Hematopoietic multipotent progenitor cell treated with erythropoietin and hydrocortisone succinate and interleukin-3 and kit ligand, for 17 days (in vitro differentiated cells): ENCODE measurements at regions not wholly inside any gene's neighbourhood (a gene's known extent, or its start where the extent isn't known, plus 50 kb on each side); places are given as distances from the start of the nearest gene placed in this dataset.
"Not testable (repeated sequence)": the region's sequence is repeated elsewhere in the genome, so short reads cannot be mapped to it uniquely, and the experiment has no call there.

ENCODE experiments used
- DNase-seq: peaks from one replicate; pipeline ENCODE4 v3.0.0-alpha.2; 2015; ENCODE audit warnings: low spot score

DNA sequence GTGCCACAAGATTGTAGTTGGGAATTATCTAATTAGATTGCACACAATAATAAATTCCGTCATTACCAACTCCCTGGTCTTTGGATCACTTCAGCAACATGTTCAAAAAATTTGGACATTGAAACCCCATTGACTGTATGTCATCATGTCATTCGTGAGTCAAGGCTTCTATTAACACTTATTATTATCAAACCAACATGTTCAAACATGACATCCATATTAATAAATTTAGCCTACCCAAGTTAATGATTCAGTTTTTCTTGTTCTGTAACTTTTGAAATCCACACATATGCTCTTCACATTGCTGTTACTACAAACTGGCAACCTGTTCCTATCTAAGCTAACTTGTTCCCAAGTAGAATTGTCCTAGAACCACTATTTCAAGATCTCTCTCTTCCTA lies 1142.7 kb upstream of the SLC39A10 start:
- no peak for DNase-seq

DNA sequence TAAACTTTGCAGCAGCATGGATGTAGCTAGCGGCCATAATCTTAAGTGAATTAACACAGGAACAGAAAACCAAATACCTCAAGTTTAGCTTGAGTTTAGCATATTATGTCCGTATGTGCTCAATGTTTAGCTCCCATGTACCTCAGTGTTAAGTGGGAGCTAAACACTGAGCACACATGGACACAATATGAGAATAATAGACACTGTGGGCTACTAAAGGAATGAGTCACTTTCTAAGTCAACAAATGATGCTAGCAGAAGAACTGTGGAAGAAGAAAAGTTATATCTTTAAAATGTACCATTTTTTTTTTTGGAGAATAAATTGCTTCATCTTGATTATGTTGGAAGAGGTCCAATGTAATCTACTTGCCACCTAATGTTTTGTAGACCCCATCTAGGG lies 1146.0 kb upstream of the SLC39A10 start:
- not testable (repeated sequence) for DNase-seq

DNA sequence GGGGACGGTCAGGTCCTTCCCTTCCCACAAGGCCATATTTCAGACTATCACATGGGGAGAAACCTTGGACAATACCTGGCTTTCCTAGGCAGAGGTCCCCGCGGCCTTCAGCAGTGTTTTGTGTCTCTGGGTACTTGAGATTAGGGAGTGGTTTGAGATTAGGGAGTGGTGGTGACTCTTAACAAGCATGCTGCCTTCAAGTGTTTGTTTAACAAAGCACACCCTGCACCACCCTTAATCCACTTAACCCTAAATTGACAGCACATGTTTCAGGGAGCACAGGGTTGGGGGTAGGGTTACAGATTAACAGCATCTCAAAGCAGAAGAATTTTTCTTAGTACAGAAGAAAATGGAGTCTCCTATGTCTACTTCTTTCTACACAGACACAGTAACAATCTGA lies 1152.2 kb upstream of the SLC39A10 start:
- DNase-seq, result not testable (repeated sequence)

DNA sequence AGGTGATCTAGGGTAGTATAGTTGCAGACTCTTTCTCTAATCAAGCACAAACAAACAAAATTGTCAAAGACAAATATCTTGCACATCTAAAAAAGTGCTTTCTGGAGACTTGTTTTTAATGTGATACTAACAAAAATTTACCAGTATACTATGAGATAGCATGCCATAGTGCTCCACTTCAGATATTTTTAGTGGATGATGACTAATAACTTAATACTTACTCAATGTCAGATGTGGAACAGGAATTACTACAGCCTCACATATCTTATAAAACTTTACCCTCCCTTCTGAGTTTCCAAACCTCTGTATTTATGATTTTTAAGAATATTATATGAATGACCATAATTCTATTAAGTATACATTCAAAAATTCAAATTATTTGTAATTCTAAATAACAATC lies 1162.0 kb upstream of the SLC39A10 start:
- DNase-seq, result no peak

DNA sequence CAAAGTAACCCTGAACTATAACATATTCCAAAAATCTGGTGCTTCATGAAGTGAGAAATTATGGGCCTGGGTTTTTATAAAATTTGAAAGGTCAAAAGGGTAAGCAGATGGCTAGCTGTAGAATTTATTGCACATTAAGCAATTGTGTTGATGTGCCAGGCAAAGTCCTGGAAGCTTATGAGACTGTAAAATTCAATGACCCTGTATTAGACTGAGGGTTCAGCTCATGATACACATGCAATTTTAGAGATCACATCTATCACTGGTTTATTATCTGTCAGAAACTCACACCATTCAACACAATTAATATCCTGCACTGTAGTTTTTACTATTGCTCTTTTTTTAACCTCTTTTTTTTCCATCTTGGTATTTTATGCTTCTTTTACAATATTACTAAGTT lies 1162.6 kb upstream of the SLC39A10 start:
- no peak for DNase-seq

DNA sequence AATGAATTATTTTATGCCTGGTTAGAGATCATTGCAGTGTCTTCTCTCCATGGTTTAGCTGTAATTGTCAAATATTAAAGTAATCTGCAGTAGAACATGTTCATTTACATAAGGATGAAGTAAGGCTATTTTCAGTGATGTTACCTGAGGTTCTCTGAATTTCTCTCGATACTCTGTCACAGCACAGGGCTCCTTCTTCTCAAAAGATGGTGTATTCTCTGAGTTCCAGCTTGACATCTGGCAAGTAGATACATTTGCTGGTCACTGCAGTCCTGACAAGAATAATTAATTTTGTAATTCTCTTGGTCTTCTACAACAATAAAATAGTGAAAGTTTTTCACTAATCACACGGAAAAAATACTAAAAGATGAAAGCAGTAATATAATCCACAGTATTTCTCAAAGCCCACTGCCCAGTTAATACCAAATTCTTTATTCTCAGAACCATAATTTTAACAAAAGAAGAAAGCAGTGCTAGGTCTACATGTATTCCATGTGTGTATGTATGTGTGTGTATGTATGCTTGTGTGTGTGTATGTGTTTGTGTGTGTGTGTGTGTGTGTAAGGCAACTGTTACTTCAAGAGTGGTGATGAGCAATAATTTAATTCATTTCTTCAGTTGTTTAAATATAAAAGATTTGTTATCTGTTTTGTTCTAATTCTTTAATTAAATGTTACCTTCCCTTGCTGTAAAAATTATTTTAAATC lies 1165.5 kb upstream of the SLC39A10 start:
- no peak for DNase-seq

DNA sequence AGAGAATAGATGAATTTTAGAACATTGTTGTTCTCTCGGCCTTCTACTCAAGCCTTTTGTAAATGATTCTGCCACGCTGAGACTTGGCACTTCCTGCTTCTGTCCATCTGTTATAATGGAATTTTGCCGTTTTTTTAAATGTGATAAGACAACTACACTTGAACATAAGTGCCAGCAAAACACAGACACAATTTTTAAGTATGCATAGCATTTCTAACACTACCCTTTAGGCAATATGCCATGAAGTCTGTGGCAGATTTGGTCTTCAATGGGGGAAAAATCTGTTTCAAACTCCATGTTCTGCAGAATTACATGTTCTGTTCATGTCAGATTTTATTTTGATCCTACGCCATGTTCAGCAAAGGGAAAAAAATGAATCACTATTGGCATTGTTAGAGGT lies 1170.7 kb upstream of the SLC39A10 start:
- no peak for DNase-seq

DNA sequence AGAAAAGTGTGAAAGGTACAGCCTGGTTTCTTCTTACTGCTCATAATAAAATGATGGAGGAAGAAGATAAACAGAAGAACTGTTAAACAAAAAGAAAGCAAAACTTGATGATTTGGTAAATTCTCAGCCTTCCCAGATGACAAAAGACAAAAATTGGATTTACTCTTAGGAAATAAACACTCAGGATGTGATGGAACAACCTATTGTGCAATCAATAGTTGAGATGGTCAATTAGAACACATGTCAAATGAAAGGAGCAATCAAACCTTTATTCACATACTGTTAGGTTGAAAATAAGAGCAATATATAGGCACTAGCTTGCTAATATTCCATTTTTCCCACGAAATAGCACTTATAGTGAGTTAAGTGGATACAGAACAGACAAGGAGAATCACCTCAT lies 1174.0 kb upstream of the SLC39A10 start:
- no peak for DNase-seq

DNA sequence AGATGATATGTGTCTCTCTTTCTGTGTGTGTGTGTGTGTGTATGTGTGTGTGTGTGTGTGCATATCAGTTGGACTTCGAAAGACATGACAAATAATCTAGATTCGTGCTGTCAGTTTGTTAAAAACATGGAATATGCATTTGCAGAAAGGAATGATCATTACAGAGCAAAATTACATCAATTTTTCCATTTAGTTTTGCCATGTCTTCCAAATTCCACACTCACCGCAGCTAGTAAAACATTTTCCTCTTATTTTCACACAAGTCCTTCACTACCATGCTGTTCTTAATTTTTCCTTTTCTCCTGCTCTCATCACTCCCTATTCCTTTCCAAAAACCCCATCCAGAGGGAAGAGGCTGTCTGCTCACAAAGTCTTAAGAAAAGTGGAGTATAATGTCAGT lies 1191.4 kb upstream of the SLC39A10 start:
- no peak for DNase-seq

DNA sequence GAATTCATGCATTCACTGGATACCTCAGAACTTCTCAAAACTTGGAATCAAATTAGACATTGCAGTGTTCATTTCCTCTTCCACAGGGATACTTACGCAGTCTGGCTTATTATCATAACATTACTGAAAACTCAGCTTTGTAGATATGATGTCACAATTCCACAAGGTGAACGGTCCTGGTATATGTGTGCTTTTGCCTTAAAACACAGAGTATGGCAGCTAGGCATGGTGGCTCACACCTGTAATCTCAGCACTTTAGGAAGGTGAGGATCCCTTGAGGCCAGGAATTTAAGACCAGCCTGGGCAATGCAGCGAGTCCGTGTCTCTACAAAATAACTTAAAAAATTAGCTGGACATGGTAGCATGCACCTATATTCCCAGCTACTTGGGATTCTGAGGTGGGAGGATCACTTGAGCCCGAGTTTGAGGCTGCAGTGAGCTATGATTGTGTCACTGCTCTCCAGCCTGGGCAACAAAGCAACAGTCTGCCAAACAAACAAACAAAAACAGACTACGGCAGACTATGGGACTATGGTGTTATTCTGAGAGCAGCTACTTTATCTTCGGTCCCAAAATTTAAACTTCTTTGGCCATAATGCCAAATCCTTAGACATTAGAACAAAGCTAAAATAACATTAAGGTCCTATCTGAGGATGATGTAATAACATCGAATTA lies 1191.9 kb upstream of the SLC39A10 start:
- DNase-seq, result no peak

DNA sequence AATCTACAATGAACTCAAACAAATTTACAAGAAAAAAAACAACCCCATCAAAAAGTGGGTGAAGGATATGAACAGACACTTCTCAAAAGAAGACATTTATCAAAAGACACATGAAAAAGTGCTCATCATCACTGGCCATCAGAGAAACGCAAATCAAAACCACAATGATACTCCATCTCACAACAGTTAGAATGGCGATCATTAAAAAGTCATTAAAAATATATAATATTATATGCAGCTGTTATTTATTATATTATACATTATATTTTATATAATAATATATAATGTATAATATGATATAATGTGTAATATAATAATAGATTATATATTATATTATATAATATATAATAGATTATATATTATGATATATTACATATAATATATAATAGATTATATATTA lies 1194.1 kb upstream of the SLC39A10 start:
- not testable (repeated sequence) for DNase-seq

DNA sequence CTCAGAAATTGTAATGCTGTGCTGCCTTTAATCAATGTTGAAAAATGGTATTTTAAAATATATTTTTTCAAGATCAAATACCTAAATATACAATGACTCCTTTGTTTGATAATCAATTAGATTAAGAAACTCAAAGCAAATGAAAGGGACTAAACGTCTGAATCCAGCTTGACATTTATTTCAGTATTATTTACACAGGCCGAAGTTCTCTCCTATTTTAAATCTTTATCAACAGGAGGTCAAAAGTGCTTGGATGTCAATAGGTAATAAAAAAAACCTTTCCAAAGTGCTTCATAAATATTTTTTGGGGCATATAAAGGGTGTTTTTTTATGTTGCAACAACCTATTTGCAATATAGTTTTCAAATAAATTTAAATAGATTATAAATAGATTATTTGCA lies 1201.7 kb upstream of the SLC39A10 start:
- DNase-seq, result no peak

DNA sequence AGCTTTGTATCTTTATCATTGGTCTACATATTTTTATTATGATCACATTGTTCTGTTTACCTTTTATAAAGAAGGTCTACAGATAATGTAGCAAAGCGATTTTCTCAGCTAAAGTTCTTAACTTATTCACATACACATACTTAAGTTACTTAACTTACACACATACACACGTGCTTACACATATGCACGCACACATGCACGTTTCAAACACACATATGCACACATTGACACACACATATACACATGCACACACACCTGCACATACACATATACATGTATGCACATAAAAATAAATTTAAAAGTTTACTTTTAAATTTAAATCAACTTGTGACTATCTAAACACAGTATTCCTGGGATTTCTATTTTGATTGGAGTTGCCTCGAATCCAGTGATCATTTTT lies 1204.5 kb upstream of the SLC39A10 start:
- no peak for DNase-seq

DNA sequence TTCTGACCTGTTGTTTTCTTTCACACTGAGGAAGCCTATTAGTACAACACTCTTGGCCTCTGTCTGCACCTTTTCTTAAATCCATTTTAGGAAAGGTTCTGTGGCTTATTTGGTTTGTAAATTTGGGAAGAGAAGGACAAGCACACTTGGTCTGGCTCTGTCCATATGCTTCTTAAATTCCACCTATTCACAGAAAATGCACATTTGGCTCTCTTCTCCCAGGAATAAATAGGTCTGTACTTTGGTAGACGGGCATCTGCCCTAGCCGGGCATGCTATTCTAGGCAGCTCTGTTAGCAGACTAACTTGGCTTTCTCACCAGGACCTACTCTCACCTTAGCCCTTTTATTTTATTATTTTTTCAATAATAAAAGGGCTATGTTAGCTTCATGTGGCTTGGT lies 1211.8 kb upstream of the SLC39A10 start:
- DNase-seq, result no peak

DNA sequence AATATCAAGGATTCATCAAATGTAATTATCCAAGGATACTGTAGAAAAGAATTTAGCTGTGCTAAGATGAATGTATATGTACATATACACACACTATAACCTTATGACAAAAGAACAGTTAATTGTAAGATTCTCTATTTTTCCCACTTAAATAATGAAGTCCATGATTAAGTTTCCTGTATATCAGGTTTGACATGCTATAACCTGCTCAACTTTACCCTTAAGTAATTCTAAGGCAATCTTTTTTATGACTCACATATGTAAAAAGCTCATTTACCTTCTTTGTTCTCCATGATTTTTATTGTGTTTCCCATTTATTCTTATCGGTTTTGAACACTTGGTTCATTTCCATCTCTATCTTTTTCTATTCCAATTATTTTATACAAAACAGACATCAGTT lies 1213.1 kb upstream of the SLC39A10 start:
- DNase-seq, result no peak

DNA sequence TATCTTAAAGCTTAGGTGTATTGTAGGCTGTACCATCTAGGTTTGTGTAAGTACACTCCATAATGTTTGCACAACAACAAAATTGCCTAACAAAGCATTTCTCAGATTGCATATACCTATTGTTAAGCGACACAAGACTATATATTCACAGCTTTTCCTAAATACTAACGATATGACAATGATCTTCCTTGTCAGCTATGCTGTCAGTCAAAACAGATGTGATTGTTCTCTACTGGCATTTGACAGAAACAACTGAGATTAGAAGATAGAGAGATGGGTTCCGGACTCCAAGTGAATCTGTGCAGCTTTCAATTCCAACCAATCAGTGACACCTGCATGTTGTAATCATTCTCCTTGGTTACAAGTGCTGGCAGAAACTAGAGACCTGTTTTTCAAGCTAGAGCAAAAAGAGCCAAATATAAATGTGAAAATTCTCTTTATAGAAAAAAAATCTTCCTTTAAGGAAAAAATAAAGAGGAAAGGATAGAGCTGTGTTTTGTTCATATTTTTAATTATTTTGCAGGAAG lies 1232.3 kb upstream of the SLC39A10 start:
- DNase-seq, result no peak

DNA sequence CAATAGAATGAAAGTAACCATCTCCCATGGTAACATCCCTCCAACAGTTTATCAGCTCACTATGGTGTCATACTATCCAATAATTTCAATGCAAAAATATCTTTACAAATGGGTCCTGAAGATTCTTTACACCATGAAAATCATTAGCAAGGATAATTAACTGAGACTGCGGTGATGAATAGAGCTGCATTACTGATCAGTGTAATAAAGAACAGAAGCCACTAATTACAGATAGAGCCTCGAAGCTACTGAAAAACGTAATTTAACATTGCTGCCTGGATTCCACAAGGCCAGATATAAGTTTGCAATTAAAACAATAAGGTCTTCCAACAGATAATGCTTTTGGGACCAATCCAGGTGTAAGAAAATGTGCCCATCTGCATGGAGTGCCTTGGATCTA lies 1245.8 kb upstream of the SLC39A10 start:
- no peak for DNase-seq

DNA sequence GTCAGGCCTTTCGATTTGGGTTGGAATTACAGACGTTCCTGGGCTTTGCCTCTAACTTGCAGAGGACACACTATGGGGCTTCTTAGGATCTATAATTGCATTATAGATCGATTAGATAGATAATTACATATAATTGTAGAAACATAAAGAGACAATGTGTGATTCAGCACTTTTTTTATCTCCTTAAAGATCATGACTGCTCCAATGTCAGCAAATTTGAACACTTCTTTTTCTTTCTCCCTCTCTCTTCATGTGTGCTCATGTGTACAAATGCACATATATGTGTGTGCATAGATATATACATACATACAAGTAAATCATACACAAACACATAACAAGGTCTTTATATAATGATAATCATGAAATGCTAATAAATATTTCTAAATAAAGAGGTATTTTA lies 1261.2 kb upstream of the SLC39A10 start:
- DNase-seq, result no peak

DNA sequence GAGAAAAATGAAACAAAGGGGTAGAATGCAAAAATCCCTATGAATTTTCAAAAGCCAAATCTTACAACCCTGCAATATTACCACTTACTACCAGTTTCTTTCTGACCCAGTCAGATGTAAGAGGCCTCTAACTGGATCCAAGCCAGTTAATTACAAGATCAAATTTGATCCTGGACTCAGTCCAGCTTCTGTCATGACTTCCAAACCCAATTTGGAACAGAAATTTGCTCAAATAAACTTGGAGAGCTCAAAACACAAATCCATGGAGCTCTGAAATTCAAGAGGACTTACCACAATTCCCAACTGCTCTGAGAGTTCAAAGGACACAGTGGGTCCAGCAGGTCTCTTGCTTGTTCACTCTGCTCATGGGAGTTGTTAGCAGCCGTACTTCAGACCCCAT lies 1271.7 kb upstream of the SLC39A10 start:
- DNase-seq, result no peak

DNA sequence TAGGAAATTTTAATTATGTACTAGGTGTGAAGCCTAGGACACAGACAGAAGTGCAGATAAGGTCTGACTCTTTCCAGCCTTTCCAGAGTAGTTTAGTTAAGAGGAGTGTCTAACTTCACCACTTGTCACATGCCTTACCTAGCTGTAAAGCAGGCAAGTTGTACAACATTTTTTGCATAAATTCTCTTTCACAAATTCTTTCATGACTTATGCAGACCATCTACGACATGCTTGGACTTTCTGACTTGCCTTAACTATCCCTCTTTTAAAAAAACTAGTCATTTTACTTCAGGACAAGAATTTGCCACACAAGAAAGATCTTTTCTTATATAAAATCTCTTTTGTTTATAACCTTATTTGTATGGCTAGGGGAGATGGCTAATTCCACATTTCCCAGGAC lies 1273.6 kb upstream of the SLC39A10 start:
- no peak for DNase-seq

DNA sequence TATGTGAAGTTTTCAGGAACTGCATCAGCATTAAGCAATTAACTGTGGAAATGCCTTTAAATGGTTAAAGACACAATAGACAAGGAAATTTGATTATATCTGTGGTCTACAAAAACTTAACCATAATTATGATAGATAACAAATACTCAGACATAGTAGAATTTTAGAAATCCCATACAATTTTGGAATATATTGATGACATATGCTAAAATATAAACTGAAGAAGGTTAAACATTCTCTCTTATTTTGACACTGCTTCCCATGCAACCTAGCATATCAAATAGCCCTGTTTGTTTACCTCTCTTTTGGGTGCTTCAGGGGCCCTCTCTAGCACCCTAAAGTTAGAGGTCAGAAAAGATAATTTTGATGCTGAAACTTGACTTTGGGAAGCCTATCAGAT lies 1274.8 kb upstream of the SLC39A10 start:
- DNase-seq, result no peak

DNA sequence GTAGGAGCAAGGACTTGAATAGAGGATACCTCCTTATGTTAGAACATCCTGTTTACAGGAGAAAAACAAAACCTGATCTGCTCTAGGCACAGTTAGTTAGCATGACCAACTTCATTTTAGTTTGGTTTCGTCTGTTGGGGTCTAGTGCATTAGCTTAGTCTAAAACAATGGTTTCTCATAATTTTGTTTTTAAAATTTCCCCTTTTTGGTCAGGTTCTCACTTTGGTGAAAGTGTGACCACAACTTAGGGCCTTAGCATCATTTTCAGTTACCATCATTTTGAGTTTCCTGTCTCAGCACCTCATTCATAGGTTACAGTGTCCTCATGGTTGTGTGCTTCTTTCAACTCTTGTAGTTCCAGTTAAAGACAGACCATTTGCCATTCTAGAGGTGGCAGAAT lies 1277.0 kb upstream of the SLC39A10 start:
- DNase-seq, result no peak

DNA sequence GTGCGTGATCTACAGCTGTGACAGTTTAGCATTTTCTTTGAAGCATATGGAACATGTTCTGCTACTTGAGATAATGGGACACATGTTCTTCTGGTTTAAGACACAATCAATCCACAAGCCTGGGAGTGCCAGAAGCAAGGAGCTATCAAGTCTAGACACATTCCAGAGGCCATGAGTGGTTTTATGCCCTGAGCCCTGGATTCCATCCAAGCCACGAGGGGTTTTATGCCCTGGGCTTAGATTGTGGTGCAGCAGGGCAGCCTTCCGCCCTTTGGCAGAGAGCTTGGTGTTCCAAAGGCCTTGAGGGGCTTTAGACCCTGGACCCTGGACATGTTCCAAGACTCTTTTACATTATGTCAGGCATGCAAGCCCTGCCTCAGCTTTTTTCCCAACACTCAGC lies 1289.6 kb upstream of the SLC39A10 start:
- not testable (repeated sequence) for DNase-seq

DNA sequence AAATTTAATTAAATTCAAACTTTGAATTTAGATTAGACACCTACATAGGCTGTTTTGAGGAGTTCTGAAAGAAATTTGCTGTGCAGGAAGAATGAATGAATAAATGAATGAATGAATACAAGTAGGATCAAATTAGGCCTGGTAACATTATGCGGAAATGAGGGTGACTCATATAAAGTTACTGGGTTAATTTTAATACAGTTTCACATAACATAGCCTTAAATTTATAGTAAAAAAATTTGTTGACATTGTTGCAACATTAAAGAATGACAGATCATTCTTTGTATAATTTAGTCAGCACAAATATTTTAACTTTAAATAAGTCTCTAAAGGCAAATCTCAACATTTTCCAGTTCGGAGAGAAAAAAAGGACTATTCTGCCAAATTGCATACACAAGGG lies 1293.1 kb upstream of the SLC39A10 start:
- no peak for DNase-seq
